ENCODE measurements at regions not wholly inside any gene's neighbourhood (a gene's known extent, or its start where the extent isn't known, plus 50 kb on each side); places are given as distances from the start of the nearest gene placed in this dataset. TPM values are rescaled to one million over a fixed set of nuclear protein-coding genes. Genes with fewer than 3 reads are reported as not detected.
"Not testable (repeated sequence)": the region's sequence is repeated elsewhere in the genome, so short reads cannot be mapped to it uniquely, and the experiment has no call there.

DNA sequence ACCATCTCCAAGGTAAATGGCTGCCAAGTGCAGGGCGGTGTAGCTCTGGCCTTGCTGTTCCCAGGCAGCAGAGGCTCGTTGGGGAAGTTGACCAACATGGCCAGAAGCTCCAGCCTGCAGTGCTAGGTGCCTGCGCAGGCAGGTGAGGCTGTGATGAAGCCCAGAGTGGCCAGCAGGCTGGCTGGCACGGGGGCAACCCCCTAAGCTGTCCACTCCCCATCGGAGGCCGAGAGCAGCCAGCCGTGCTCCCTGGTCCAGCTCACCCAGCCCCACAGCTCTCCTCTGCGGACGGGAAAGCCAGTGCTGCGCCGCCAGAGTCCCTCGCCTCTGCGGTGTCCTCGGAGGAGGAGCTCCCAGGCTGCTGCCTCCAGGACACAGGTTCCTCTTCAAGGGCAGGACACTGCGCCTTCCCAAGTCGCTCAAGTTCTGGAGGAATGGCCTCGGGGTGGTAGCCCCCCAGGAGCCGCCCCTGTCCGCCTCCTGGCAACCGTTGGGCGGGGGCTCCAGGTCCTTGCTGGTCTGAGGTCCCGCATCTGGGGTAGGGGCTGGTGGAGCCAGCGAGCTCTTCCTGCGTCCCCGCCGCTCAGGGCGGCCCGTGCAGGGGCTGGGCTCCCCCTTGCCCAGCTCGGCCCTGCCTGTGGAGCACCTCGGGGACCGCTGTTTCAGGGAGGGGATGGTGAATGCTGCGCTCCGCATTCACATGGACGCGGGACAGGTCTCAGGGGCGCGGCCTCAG is 1438.1 kb upstream of the TPTE start:
- not testable (repeated sequence) for H3K4me1 ChIP-seq; H3K4me3 ChIP-seq; DNase-seq (ENCODE audit: low spot score in 2 of 2); H3K27ac ChIP-seq; H3K36me3 ChIP-seq; H3K27me3 ChIP-seq
- no CpG with 5 or more reads among the region's 37 CpGs for WGBS, 2 donors
- H3K9me3 ChIP-seq: peaks cover 0 to 20% (median 0%) of the 10 kb centered on the region in 4 donors

DNA sequence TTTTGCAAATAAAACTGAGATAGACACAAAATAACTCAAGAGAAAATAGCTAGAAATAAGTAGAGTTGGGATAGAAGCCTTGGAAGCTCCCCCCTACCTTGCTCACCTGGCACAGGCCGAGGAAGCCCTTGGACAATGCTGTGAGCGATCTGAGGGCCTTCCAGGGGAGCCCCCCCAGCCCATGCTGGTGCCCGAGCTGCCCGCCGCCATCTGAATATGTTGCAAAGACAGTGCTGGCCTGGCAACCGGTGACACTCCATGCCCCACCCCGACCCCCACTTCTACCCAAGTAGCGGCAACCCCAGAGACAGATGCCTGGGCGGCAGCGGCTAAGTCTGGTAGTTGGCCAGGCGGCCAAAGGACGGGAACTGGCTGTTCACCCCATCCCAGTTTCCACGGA is 1435.1 kb upstream of the TPTE start:
- H3K27me3 ChIP-seq; DNase-seq (ENCODE audit: low spot score in 2 of 2); H3K4me3 ChIP-seq; H3K27ac ChIP-seq; H3K36me3 ChIP-seq; H3K4me1 ChIP-seq: not testable (repeated sequence)
- WGBS, 2 donors: 90% methylated on average over 7 of the region's 13 CpGs; no CpG with 5 or more reads in 1 of the 2 donors
- peaks cover 0 to 20% (median 0%) of the 10 kb centered on the region in 4 donors for H3K9me3 ChIP-seq

DNA sequence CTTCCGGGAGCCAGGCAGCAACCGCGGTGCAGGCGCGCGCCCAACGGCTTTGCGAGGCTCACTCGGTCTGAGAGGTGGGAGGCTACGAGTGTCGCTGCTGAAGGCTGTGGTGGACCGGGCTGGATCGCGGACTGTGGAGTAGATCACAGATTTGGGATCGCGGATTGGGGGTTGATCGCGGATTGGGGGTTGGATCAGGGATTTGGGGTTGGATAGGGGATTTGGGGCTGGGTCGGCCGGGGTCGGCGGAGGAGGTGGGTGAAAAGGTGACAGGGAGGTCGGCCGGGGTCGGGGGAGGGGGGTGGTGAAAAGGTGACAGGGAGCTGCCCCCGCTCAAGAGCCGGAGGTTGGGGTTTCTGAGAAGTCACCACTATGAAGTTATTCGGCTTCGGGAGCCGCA is 1433.6 kb upstream of the TPTE start:
- not testable (repeated sequence) for H3K27ac ChIP-seq; H3K36me3 ChIP-seq; DNase-seq (ENCODE audit: low spot score in 2 of 2); H3K4me3 ChIP-seq; H3K4me1 ChIP-seq; H3K27me3 ChIP-seq
- H3K9me3 ChIP-seq: peaks cover 0 to 20% (median 0%) of the 10 kb centered on the region in 4 donors
- 80 to 92% methylated on average over 19 to 23 of the region's 30 CpGs for WGBS, 2 donors

DNA sequence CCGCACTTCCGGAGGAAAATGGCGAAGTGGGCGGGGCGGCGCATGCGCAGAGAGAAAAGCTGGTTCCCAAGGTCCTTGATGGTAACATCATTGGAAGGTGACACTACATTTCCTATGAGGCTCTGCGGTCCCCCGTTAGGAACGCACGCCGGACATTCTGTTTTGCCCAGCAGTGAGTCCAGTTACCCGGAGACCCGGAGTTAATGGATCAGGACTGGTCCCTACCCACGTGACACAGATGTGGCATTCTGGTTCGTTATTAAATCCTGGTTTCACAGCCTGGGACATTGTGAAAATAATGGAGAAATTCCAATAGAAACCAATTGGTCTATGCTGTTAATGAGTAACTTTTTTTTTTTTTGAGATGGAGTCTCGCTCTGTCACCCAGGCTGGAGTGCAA is 1391.6 kb upstream of the TPTE start:
- not testable (repeated sequence) for H3K27me3 ChIP-seq; DNase-seq (ENCODE audit: low spot score in 2 of 2); H3K36me3 ChIP-seq; H3K9me3 ChIP-seq; H3K27ac ChIP-seq; H3K4me1 ChIP-seq; H3K4me3 ChIP-seq
- no CpG with 5 or more reads among the region's 17 CpGs for WGBS, 2 donors

DNA sequence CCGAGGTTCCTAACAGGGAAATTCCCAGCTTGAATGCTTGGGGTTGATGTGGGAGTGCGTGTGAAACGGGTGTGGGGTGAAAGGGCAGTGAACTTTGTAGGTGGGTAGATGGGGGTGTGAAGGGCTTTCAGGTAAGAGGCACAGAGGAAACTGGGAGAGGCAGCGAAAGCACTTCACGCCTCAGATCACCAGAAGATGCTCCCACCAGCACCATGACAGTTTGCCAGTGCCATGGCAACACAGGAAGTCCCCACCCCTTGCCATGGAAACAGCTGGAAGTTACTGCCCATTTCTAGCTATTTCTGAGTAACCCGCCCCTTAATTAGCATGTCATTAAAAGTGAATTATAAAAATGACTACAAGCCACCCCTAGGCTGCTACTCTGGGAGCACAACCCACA is 1390.6 kb upstream of the TPTE start:
- DNase-seq (ENCODE audit: low spot score in 2 of 2); H3K4me1 ChIP-seq; H3K27me3 ChIP-seq; H3K36me3 ChIP-seq; H3K4me3 ChIP-seq; H3K9me3 ChIP-seq; H3K27ac ChIP-seq: not testable (repeated sequence)
- WGBS, 2 donors: 48 to 71% methylated on average over 2 to 3 of the region's 6 CpGs

Small RNA genes lying in the stretch of these regions (small RNA-seq; reads per million reads assigned to genes)
- gene CR392039.1: not detected
